ENCODE measurements at regions not wholly inside any gene's neighbourhood (a gene's known extent, or its start where the extent isn't known, plus 50 kb on each side); places are given as distances from the start of the nearest gene placed in this dataset.

GRCh38 chr15:47987908-47988532, 132.8 kb upstream of the SLC24A5 start:
- DNase-seq = peak in 1 of 3 donors; percentile 74
- intact Hi-C loops (cut with DNase I, micrococcal nuclease) = loop anchor here (5.0 to 10.0 kb wide), 3 partner anchors 513 to 796 kb away; no protein-coding TSS in a partner anchor
- peak; percentile 87 for ATAC-seq

GRCh38 chr15:47988564-47988963, 132.2 kb upstream of the SLC24A5 start:
- no peaks in the 10 kb centered on the region for H3K9me3 ChIP-seq
- no peaks in the 10 kb centered on the region for H3K4me1 ChIP-seq (ENCODE audit: low read depth)
- TF ChIP-seq CTCF (IDR thresholded peaks at IDR 0.05) = no peak
- intact Hi-C loops (cut with DNase I, micrococcal nuclease) = loop anchor here (5.0 to 10.0 kb wide), 3 partner anchors 514 to 796 kb away; no protein-coding TSS in a partner anchor
- ATAC-seq = no peak
- DNase-seq = no peak
- H3K4me3 ChIP-seq = no peak overlapping the region
- no peaks in the 10 kb centered on the region for H3K36me3 ChIP-seq (ENCODE audit: low read depth)

More at GRCh38 chr15:47987908-47988532, 132.8 kb upstream of the SLC24A5 start:
- Histone ChIP-seq H3K4me1 (ENCODE audit: low read depth) (no peaks in the 10 kb centered on the region), H3K9me3 (no peaks in the 10 kb centered on the region), H3K36me3 (ENCODE audit: low read depth) (no peaks in the 10 kb centered on the region), H3K4me3 (no peak overlapping the region)
- TF ChIP-seq CTCF (IDR thresholded peaks at IDR 0.05) = peak; percentile 36

GRCh38 chr15:47990821-47991220, 130.0 kb upstream of the SLC24A5 start:
- no peak for DNase-seq
- no peak for TF ChIP-seq CTCF (IDR thresholded peaks at IDR 0.05)
- intact Hi-C loops (cut with DNase I, micrococcal nuclease) = no loop called here
- no peaks in the 10 kb centered on the region for H3K36me3 ChIP-seq (ENCODE audit: low read depth)
- no peaks in the 10 kb centered on the region for H3K9me3 ChIP-seq
- no peaks in the 10 kb centered on the region for H3K4me1 ChIP-seq (ENCODE audit: low read depth)
- no peak overlapping the region for H3K4me3 ChIP-seq
- no peak for ATAC-seq

- DNase-seq (no peak), ATAC-seq (no peak)
- Histone ChIP-seq H3K9me3 (no peaks in the 10 kb centered on the region), H3K36me3 (ENCODE audit: low read depth) (no peaks in the 10 kb centered on the region), H3K4me3 (no peak overlapping the region), H3K4me1 (ENCODE audit: low read depth) (no peaks in the 10 kb centered on the region)
- no peak for TF ChIP-seq CTCF (IDR thresholded peaks at IDR 0.05)
- intact Hi-C loops (cut with DNase I, micrococcal nuclease) = no loop called here
These were observed 129.4 kb upstream of the SLC24A5 start for GRCh38 chr15:47991357-47991756.

- DNase-seq = no peak
- Histone ChIP-seq H3K36me3 (ENCODE audit: low read depth) (no peaks in the 10 kb centered on the region), H3K4me1 (ENCODE audit: low read depth) (no peaks in the 10 kb centered on the region), H3K4me3 (no peak overlapping the region), H3K9me3 (no peaks in the 10 kb centered on the region)
- TF ChIP-seq CTCF (IDR thresholded peaks at IDR 0.05) = no peak
- ATAC-seq = no peak
- intact Hi-C loops (cut with DNase I, micrococcal nuclease) = no loop called here
These were observed 127.7 kb upstream of the SLC24A5 start for GRCh38 chr15:47993051-47993450.
